Endothelial cell (in vitro differentiated cells): ENCODE measurements at regions not wholly inside any gene's neighbourhood (a gene's known extent, or its start where the extent isn't known, plus 50 kb on each side); places are given as distances from the start of the nearest gene placed in this dataset.
"Not testable (repeated sequence)": the region's sequence is repeated elsewhere in the genome, so short reads cannot be mapped to it uniquely, and the experiment has no call there.

Source experiments
- DNase-seq: peaks from one replicate; pipeline ENCODE4 v3.0.0; 2021; ENCODE audit warnings: low spot score
- H3K27ac Mint-ChIP-seq: one replicate; pipeline ENCODE4 v1.8.0; 2021; ENCODE audit warnings: mixed read lengths, inconsistent platforms; ENCODE audit not compliant: unreplicated experiment
- H3K27me3 Mint-ChIP-seq: one replicate; pipeline ENCODE4 v1.8.0; 2021; ENCODE audit warnings: mild to moderate bottlenecking, moderate library complexity, mixed read lengths, inconsistent platforms; ENCODE audit not compliant: unreplicated experiment
- H3K36me3 Mint-ChIP-seq: one replicate; pipeline ENCODE4 v1.8.0; 2021; ENCODE audit warnings: mild to moderate bottlenecking, low read depth, mixed read lengths, inconsistent platforms; ENCODE audit not compliant: unreplicated experiment
- H3K4me1 Mint-ChIP-seq: one replicate; pipeline ENCODE4 v1.8.0; 2021; ENCODE audit warnings: mild to moderate bottlenecking, mixed read lengths, inconsistent platforms; ENCODE audit not compliant: unreplicated experiment
- H3K4me3 Mint-ChIP-seq: one replicate; pipeline ENCODE4 v1.8.0; 2021; ENCODE audit warnings: mild to moderate bottlenecking, mixed read lengths, inconsistent platforms; ENCODE audit not compliant: unreplicated experiment
- H3K9me3 Mint-ChIP-seq: one replicate; pipeline ENCODE4 v1.8.0; 2021; ENCODE audit warnings: mixed read lengths, inconsistent platforms; ENCODE audit not compliant: unreplicated experiment
- TF ChIP-seq, protein P1 (sequence below): fragments of 200-600 bp; sonication (generic); IDR thresholded peaks from one replicate; pipeline ENCODE4 v1.5.0; 2021; ENCODE audit warnings: antibody characterized with exemption; ENCODE audit not compliant: unreplicated experiment

DNA sequence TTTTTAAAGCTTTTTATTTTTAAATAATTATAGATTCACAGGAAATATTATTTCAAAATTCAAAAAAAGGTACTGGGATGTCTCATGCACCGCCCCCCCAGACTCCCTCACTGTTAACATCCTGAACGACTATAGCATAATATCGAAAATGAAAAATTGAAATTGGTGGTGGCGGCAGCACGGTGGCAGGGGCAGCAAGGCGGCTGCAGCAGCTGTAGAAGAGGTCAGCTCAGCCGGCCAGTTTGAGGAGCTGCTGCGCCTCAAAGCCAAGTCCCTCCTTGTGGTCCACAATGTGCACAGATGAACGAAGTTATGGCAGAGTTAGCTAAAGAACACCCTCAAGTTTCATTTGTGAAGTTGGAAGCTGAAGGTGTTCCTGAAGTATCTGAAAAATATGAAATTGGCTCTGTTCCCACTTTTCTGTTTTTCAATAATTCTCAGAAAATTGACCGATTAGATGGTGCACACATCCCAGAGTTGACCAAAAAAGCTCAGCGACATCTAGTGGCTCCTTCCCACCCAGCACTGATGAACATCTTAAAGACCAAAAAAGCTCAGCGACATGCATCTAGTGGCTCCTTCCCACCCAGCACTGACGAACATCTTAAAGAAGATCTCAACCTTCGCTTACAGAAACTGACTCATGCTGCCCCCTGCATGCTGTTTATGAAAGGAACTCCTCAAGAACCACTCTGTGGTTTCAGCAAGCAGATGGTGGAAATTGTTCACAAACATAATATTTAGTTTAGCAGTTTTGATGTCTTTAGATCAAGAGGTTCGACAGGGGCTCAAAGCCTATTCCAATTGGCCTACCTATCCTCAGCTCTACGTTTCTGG lies 100.8 kb downstream of the FAM217A start:
- TF ChIP-seq, protein P1, sequence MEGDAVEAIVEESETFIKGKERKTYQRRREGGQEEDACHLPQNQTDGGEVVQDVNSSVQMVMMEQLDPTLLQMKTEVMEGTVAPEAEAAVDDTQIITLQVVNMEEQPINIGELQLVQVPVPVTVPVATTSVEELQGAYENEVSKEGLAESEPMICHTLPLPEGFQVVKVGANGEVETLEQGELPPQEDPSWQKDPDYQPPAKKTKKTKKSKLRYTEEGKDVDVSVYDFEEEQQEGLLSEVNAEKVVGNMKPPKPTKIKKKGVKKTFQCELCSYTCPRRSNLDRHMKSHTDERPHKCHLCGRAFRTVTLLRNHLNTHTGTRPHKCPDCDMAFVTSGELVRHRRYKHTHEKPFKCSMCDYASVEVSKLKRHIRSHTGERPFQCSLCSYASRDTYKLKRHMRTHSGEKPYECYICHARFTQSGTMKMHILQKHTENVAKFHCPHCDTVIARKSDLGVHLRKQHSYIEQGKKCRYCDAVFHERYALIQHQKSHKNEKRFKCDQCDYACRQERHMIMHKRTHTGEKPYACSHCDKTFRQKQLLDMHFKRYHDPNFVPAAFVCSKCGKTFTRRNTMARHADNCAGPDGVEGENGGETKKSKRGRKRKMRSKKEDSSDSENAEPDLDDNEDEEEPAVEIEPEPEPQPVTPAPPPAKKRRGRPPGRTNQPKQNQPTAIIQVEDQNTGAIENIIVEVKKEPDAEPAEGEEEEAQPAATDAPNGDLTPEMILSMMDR, result peak; percentile 46
- no peaks in the 10 kb centered on the region for H3K27me3 Mint-ChIP-seq

DNA sequence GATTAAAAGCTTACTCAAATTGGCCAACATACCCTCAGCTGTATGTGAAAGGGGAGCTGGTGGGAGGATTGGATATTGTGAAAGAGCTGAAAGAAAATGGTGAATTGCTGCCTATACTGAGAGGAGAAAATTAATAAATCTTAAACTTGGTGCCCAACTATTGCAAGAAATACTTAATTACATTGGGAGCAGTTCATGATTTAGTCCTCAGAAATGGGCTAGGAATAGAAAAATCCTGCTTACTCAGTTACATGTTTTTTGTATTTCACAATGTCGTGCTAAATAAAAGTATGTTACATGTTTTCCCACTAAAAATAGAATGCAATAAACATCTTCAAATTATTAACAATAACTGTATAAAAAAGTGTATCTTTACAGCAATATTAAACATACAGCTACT lies 100.0 kb downstream of the FAM217A start:
- not testable (repeated sequence) for DNase-seq, H3K4me3 Mint-ChIP-seq, H3K4me1 Mint-ChIP-seq, H3K36me3 Mint-ChIP-seq, H3K27me3 Mint-ChIP-seq, H3K9me3 Mint-ChIP-seq, H3K27ac Mint-ChIP-seq

More for the DNA sequence above, 100.8 kb downstream of the FAM217A start:
- Mint-ChIP-seq H3K36me3 (peaks cover 3% of the 10 kb centered on the region), H3K4me3 (no peak overlapping the region), H3K4me1 (peaks cover 14% of the 10 kb centered on the region), H3K27ac (no peak overlapping the region), H3K9me3 (no peaks in the 10 kb centered on the region)
- DNase-seq, result peak; percentile 22

DNA sequence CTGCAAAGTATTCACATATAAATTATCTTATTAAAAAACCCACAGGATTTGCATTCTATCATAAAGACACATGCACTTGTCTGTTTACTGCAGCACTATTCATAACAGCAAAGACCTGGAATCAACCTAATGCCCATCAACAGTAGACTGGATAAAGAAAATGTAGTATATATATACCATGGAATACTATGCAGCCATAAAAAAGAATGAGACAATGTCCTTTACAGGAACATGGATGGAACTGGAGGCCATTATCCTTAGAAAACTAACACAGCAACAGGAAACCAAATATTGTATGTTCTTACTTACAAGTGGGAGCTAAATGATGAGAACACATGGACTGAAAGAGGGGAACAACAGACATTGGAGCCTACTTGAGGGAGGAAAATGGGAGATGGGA lies 97.0 kb downstream of the FAM217A start:
- H3K27ac Mint-ChIP-seq, result no peak overlapping the region
- no peak for DNase-seq
- no peaks in the 10 kb centered on the region for H3K36me3 Mint-ChIP-seq
- peaks cover 7% of the 10 kb centered on the region for H3K4me1 Mint-ChIP-seq
- peaks cover 2% of the 10 kb centered on the region for H3K27me3 Mint-ChIP-seq
- H3K9me3 Mint-ChIP-seq, result no peaks in the 10 kb centered on the region
- TF ChIP-seq, protein P1, result no peak
- H3K4me3 Mint-ChIP-seq, result no peak overlapping the region

DNA sequence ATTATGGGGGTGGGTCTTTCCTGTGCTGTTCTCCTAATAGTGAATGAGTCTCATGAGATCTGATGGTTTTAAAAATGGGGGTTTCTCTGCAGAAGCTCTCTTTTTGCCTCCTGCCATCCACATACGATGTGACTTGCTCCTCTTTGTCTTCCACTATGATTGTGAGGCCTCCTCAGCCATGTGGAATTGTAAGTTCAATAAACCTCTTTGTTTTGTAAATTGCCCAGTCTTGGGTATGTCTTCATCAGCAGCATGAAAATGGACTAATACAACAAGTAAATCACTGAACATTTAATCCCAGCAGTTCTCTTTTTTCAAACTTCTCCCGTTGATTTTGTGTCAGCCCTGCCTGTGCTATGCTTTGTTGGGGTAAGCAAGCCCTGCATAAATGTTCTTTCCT lies 95.2 kb downstream of the FAM217A start:
- no peaks in the 10 kb centered on the region for H3K36me3 Mint-ChIP-seq
- peaks cover 2% of the 10 kb centered on the region for H3K27me3 Mint-ChIP-seq
- H3K27ac Mint-ChIP-seq, result no peak overlapping the region
- TF ChIP-seq, protein P1, result no peak
- H3K4me3 Mint-ChIP-seq, result no peak overlapping the region
- H3K9me3 Mint-ChIP-seq, result no peaks in the 10 kb centered on the region
- DNase-seq, result no peak
- peaks cover 23% of the 10 kb centered on the region for H3K4me1 Mint-ChIP-seq

DNA sequence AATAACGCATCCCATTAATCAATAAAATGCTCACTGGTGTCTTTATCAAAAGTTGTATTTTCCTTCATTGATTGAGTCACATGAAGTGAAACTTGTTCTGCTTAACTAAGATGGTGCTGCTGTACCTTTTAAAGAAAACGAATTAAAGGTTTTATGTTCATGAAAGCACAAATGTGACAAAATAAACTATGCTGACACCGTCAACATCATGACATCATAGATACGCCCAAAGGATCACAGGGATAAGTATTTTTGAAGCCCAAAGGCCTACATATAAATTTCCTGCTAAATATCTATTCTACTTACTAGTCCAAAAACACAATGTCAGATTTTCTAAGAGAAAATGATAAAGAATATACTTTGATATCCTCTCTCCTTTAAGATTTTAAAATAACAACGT lies 94.4 kb downstream of the FAM217A start:
- H3K27ac Mint-ChIP-seq, result no peak overlapping the region
- no peaks in the 10 kb centered on the region for H3K36me3 Mint-ChIP-seq
- no peaks in the 10 kb centered on the region for H3K9me3 Mint-ChIP-seq
- DNase-seq, result no peak
- TF ChIP-seq, protein P1, result no peak
- peaks cover 2% of the 10 kb centered on the region for H3K27me3 Mint-ChIP-seq
- no peak overlapping the region for H3K4me3 Mint-ChIP-seq
- peaks cover 31% of the 10 kb centered on the region for H3K4me1 Mint-ChIP-seq
